Stimulated activated naive CD4-positive, alpha-beta T cell treated with Interleukin-2 at 50 U/mL for 16 hours (primary cell): ENCODE measurements at regions not wholly inside any gene's neighbourhood (a gene's known extent, or its start where the extent isn't known, plus 50 kb on each side); places are given as distances from the start of the nearest gene placed in this dataset.

ENCODE experiments used
- DNase-seq: peaks from one replicate; lab custom pipeline; 2025; lab: John Stamatoyannopoulos, UW

DNA sequence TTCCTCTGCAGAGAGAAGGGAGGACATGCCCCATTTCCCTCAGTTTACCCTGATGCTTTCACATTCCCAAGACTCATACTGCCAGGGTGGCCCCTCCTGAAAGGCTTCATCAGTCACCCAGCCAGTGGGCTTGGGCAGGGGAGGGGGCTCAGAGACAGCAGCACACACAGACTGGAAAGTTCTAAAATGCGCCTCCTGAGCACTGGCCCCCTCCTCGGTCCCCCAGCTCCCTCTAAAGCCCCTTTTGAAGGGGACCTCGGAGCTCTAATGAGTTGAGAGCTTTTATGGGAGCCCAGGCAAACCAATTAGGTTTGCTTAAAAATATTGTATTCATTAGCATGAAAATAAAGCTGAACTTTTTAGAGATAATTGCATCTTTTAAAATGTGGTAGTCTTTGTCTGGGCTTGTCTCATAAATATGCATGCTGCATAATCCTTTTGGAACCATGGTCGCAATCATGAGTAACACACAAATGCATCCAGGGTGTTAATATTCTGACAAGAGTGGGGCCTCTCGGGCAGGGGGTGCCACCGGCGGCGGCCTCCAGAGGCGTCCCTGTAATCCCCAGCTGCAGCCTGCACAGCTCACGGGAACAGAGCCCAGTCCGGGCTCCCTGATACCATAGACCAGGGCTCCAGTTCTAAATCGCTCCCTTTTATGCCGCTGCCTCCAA lies 78.5 kb downstream of the RPLP1 start:
- no peak for DNase-seq

DNA sequence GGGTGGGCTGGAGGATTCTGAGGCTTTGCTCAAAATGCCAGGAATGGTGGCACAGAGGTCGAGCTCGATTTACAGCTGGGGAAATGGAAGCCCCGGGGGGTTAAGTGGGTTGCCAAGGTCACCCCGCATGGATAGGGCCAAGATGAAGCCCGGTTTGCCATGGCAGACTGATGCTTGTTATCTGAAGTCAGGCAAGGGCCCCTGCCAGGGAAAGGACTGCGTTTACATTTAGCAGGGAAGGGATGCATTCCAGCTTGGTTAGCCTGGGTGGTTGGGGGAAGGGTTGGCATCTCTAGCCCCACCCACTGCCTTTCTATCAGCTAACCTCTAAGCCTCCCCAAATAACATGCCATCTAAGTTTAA lies 79.0 kb downstream of the RPLP1 start:
- DNase-seq, result no peak

DNA sequence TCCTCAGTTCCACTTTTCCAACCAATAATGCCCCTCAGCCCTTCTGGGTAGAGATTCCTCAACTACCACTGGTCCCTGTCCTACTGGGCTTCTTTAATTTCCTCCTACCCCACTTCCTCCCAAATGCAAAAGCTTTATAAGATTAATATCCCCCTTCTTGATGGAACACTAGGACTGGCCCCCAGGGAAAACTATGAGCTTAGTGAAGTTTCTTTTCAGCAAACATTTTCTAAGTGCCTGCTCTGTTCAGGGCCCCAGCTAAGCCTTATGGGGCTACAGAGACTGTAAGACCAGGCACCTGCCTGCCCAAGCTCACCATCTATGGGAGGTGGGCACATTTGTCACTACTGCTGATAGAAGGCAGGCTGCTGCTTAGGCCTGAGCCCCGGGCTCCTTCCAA lies 79.4 kb downstream of the RPLP1 start:
- no peak for DNase-seq

DNA sequence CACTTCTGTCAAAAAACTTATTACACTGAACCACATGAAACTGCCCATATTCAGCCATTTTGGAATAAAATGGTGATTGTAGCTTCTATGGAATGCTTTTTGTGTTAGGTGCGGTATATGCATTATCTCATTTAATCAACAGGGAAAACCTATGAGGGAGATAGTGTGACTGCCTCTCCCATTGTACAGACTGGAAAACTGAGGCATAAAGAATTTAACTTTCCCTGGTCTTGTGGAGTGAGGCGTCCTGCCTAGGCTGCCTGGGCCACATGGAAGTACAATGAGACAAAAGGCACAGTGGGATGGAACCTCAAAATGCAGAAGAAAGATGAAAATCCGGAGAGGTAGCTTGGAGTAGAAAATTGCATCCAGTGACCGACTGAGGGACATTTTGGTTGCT lies 80.2 kb downstream of the RPLP1 start:
- DNase-seq, result no peak

GRCh38 chr15:69533522-69533921 lies 80.9 kb downstream of the RPLP1 start:
- no peak for DNase-seq

DNA sequence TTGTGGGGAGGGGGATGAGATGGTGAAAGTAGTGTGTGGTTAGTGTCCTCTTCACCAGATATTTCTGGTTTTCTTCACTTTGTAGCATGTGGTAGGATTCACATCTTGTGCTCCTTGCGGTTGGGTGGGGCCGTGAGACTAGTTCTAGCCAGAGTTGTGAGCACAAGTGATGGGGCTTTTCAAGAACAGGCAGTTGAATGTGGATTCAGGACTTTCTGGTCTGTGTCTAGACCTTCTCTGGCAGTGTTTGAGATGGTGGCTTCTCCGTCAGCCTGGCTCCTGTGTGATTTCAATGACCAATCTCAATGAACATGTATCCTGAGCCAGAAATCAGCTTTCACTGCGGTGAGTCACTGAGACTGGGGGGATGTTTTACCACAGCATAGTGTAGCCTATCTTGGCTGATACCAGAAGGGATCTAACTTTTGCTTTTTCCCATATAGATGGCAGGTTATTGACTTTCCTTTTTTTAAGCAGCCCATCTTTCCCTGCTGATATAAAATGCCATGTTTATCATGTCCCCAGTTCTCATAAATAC lies 82.6 kb downstream of the RPLP1 start:
- DNase-seq, result no peak

- no peak for DNase-seq
Measured at GRCh38 chr15:69535998-69536397, 83.4 kb downstream of the RPLP1 start.

- DNase-seq, result no peak
Measured at GRCh38 chr15:69536726-69537512, 84.3 kb downstream of the RPLP1 start.

- no peak for DNase-seq
Measured at GRCh38 chr15:69537901-69538300, 85.3 kb downstream of the RPLP1 start.

DNA sequence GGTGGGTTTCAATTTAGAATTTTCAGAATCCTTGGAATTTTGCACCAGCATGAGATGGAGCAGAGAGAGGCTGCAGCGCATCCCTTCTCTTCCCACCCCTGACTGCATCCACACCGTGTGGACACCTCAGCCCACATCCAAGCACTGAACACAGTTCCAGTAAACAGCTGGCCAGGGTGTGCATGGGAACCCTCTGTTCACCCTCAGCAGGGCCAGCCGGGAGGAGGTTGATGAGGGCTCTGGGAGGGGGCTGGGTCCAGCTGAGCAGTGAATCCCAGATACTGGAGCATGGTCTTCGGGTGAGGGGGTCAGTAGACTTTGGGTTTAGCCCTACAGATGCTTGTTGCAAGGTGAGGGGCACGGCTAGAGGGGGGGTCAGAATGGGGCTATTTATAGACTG lies 85.8 kb downstream of the RPLP1 start:
- DNase-seq, result no peak

GRCh38 chr15:69539345-69539744 lies 86.7 kb downstream of the RPLP1 start:
- DNase-seq, result no peak

- DNase-seq, result no peak
Measured at GRCh38 chr15:69540622-69541021, 88.0 kb downstream of the RPLP1 start.

DNA sequence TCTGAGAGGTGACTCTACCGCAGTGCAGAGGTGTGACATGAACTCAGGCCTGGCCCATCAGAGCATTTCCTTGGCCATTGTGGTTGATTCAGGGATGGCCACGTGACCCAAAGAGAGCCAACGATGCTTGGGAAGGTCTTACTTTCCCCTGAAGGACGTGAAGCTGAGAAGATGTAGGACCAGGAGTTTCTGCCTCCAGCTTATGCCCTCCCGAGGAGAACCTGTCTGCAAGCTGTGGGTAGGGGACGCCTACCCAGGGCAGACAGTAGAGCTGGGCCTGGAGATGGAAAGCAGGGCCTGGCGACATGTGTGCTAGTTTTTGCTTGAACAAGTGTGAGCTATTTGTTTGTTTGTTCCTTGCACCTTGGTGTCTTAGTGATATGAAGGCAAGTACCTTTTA lies 89.4 kb downstream of the RPLP1 start:
- DNase-seq, result no peak

- no peak for DNase-seq
Measured at GRCh38 chr15:69543681-69544364, 91.2 kb downstream of the RPLP1 start.

DNA sequence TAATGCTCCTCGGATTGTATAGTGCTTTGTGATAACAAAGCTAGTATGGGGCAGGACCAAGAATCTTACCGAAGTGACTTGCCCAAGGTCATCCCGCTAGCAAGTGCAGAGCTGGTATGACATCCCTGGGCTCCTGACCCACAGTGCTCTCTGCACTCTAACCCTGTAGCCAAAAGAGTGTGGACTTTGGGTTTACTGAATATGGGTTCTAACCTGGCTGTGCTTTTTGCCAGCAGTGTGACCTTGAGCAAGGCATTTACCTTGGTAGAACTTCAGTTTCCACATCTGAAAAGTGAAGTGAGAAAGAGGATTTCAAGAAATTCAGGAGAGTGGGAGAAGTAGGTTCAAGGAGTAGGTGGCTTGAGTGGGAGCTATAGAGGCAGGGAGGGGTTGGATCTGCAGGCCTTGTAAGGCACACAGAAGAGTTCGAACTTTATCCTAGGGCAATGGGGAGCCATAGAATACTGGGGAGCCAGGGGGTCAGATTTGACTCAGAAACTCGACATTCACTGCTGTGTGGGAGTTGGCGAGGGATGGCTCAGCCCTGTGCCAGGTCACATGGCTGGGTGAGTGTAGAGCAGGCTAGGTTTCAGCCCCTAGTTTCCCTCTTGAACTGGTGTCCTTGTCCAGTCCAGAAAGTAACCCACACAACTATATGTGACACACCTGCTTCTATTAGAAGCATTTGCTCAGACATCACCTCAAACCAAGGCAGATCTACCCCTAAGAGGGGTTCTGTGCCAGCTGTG lies 91.9 kb downstream of the RPLP1 start:
- no peak for DNase-seq

GRCh38 chr15:69546182-69546581 lies 93.6 kb downstream of the RPLP1 start:
- DNase-seq, result no peak

- no peak for DNase-seq
Measured at GRCh38 chr15:69548395-69549180, 96.0 kb downstream of the RPLP1 start.

DNA sequence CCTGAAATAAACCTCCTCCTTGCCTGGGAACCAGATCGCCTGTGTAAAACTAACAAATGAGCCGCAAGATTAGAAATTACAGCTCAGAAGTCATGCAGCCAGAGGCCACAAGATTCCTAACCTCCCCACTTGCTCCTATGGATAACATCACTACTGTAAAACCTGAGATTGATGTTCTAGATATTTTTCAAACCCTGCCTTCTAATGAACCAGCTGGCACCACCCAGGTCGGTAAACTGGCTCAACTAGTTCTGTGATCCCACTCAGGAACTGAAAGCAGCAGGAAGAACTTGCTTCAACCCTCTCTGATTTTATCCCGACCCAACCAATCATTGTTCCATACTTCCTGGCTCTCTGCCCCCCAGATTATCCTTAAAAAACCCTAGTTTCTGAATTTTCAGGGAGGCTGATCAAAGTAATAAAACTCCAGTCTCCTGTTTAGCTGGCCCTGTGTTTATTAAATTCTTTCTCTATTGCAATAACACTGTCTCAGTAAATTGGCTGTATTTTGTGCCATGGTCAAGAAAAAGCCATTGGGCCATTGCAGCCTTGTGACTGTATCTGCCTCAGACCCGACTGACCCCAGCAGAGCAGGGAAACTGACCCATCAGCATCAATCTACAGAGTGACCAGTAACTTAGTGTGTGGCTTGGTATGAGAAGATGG lies 98.9 kb downstream of the RPLP1 start:
- no peak for DNase-seq

GRCh38 chr15:69552057-69552815 lies 99.6 kb downstream of the RPLP1 start:
- DNase-seq, result no peak

- no peak for DNase-seq
Measured at GRCh38 chr15:69553686-69554085, 101.1 kb downstream of the RPLP1 start.
